ENCODE measurements at regions not wholly inside any gene's neighbourhood (a gene's known extent, or its start where the extent isn't known, plus 50 kb on each side); places are given as distances from the start of the nearest gene placed in this dataset.

GRCh38 chr7:153942036-153942435, 110.2 kb upstream of the DPP6 start:
- H3K27me3 ChIP-seq (ENCODE audit: control insufficient read depth in 4 of 4, insufficient read depth in 4 of 4, low read length in 3 of 4) = peaks cover 0 to 2% (median 0%) of the 10 kb centered on the region in 4 donors
- H3K27ac ChIP-seq (ENCODE audit: low read depth in 1 of 2, low read length in 2 of 2) = no peak overlapping the region
- H3K9ac ChIP-seq (ENCODE audit: low read depth in 1 of 2, low read length in 2 of 2) = no peak overlapping the region
- no peaks in the 10 kb centered on the region for H3K4me1 ChIP-seq (ENCODE audit: control insufficient read depth in 4 of 4, insufficient read depth in 4 of 4, low read length in 3 of 4)
- WGBS = 86% methylated on average over 7 of the region's 7 CpGs
- DNase-seq (ENCODE audit: low spot score) = no peak
- no peak overlapping the region for H3K4me3 ChIP-seq (ENCODE audit: low read depth in 1 of 3, low read length in 3 of 3)
- no peaks in the 10 kb centered on the region for H3K36me3 ChIP-seq (ENCODE audit: control insufficient read depth in 4 of 4, insufficient read depth in 3 of 4, low read depth in 1 of 4, low read length in 3 of 4)
- peaks cover 0 to 2% (median 0%) of the 10 kb centered on the region in 4 donors for H3K9me3 ChIP-seq (ENCODE audit: control insufficient read depth in 4 of 4, low read length in 3 of 4)
- no peak for TF ChIP-seq HNF4A (conservative IDR thresholded peaks at IDR 0.05)
- no peak for TF ChIP-seq REST (IDR thresholded peaks at IDR 0.05)
- no peak for TF ChIP-seq CTCF (IDR thresholded peaks at IDR 0.05; ENCODE audit: low read depth, low read length, missing input control)
- TF ChIP-seq, protein P1, sequence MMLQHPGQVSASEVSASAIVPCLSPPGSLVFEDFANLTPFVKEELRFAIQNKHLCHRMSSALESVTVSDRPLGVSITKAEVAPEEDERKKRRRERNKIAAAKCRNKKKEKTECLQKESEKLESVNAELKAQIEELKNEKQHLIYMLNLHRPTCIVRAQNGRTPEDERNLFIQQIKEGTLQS (IDR thresholded peaks at IDR 0.05) = no peak
- TF ChIP-seq RXRA (IDR thresholded peaks at IDR 0.05) = no peak
- TF ChIP-seq TAF1 (conservative IDR thresholded peaks at IDR 0.05) = no peak
- TF ChIP-seq NR2F2 (IDR thresholded peaks at IDR 0.05) = no peak
- no peak for TF ChIP-seq HNF4G (IDR thresholded peaks at IDR 0.05)
- no peak for TF ChIP-seq GABPA (IDR thresholded peaks at IDR 0.05 in 1 of 2, conservative IDR thresholded peaks at IDR 0.05 in 1 of 2)

- DNase-seq (ENCODE audit: low spot score) = no peak
- Histone ChIP-seq H3K27ac (ENCODE audit: low read depth in 1 of 2, low read length in 2 of 2) (no peak overlapping the region), H3K9ac (ENCODE audit: low read depth in 1 of 2, low read length in 2 of 2) (no peak overlapping the region), H3K36me3 (ENCODE audit: control insufficient read depth in 4 of 4, insufficient read depth in 3 of 4, low read depth in 1 of 4, low read length in 3 of 4) (no peaks in the 10 kb centered on the region), H3K9me3 (ENCODE audit: control insufficient read depth in 4 of 4, low read length in 3 of 4) (peaks cover 0 to 2% (median 0%) of the 10 kb centered on the region in 4 donors), H3K4me1 (ENCODE audit: control insufficient read depth in 4 of 4, insufficient read depth in 4 of 4, low read length in 3 of 4) (no peaks in the 10 kb centered on the region), H3K4me3 (ENCODE audit: low read depth in 1 of 3, low read length in 3 of 3) (no peak overlapping the region), H3K27me3 (ENCODE audit: control insufficient read depth in 4 of 4, insufficient read depth in 4 of 4, low read length in 3 of 4) (peaks cover 0 to 2% (median 0%) of the 10 kb centered on the region in 4 donors)
- WGBS = 16% methylated on average over 4 of the region's 4 CpGs
- TF ChIP-seq TAF1 (conservative IDR thresholded peaks at IDR 0.05) = no peak
- TF ChIP-seq, protein P2, sequence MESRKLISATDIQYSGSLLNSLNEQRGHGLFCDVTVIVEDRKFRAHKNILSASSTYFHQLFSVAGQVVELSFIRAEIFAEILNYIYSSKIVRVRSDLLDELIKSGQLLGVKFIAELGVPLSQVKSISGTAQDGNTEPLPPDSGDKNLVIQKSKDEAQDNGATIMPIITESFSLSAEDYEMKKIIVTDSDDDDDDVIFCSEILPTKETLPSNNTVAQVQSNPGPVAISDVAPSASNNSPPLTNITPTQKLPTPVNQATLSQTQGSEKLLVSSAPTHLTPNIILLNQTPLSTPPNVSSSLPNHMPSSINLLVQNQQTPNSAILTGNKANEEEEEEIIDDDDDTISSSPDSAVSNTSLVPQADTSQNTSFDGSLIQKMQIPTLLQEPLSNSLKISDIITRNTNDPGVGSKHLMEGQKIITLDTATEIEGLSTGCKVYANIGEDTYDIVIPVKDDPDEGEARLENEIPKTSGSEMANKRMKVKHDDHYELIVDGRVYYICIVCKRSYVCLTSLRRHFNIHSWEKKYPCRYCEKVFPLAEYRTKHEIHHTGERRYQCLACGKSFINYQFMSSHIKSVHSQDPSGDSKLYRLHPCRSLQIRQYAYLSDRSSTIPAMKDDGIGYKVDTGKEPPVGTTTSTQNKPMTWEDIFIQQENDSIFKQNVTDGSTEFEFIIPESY (IDR thresholded peaks at IDR 0.05) = no peak
- TF ChIP-seq RAD21 (IDR thresholded peaks at IDR 0.05) = no peak
- TF ChIP-seq FOXA1 (IDR thresholded peaks at IDR 0.05) = no peak
- no peak for TF ChIP-seq EGR1 (IDR thresholded peaks at IDR 0.05; ENCODE audit: low read depth in 2 of 2)
- no peak for TF ChIP-seq FOXA2 (IDR thresholded peaks at IDR 0.05)
- TF ChIP-seq, protein P1 (IDR thresholded peaks at IDR 0.05) = no peak
- TF ChIP-seq GABPA (IDR thresholded peaks at IDR 0.05 in 1 of 2, conservative IDR thresholded peaks at IDR 0.05 in 1 of 2) = no peak
- no peak for TF ChIP-seq JUND (IDR thresholded peaks at IDR 0.05)
- TF ChIP-seq, protein P3, sequence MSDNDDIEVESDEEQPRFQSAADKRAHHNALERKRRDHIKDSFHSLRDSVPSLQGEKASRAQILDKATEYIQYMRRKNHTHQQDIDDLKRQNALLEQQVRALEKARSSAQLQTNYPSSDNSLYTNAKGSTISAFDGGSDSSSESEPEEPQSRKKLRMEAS (IDR thresholded peaks at IDR 0.05) = no peak
- no peak for TF ChIP-seq HNF4G (IDR thresholded peaks at IDR 0.05)
- no peak for TF ChIP-seq SP1 (IDR thresholded peaks at IDR 0.05)
- TF ChIP-seq CTCF (IDR thresholded peaks at IDR 0.05; ENCODE audit: low read depth, low read length, missing input control) = no peak
- TF ChIP-seq REST (IDR thresholded peaks at IDR 0.05) = no peak
- no peak for TF ChIP-seq YY1 (IDR thresholded peaks at IDR 0.05)
- no peak for TF ChIP-seq NR2F2 (IDR thresholded peaks at IDR 0.05)
- no peak for TF ChIP-seq HNF4A (conservative IDR thresholded peaks at IDR 0.05)
These were observed 108.7 kb upstream of the DPP6 start for GRCh38 chr7:153943457-153943856.

All from liver (tissue), 8 donors.